ENCODE measurements at regions not wholly inside any gene's neighbourhood (a gene's known extent, or its start where the extent isn't known, plus 50 kb on each side); places are given as distances from the start of the nearest gene placed in this dataset.
"Not testable (repeated sequence)": the region's sequence is repeated elsewhere in the genome, so short reads cannot be mapped to it uniquely, and the experiment has no call there.

GRCh38 chr10:42177793-42178689 is 460.3 kb downstream of the ZNF33B start:
- peak in 1 of 2 experiments; percentile 0 for DNase-seq

- no peak for DNase-seq
These were observed 461.1 kb downstream of the ZNF33B start for GRCh38 chr10:42177077-42177792.

- DNase-seq, result no peak
These were observed 487.8 kb downstream of the ZNF33B start for GRCh38 chr10:42150428-42151061.

- no peak for DNase-seq
These were observed 488.5 kb downstream of the ZNF33B start for GRCh38 chr10:42149722-42150427.

- DNase-seq, result no peak
These were observed 489.2 kb downstream of the ZNF33B start for GRCh38 chr10:42149027-42149700.

- not testable (repeated sequence) for DNase-seq
These were observed 492.2 kb downstream of the ZNF33B start for GRCh38 chr10:42146165-42146564.

- not testable (repeated sequence) for DNase-seq
These were observed 500.3 kb downstream of the ZNF33B start for GRCh38 chr10:42138023-42138422.

GRCh38 chr10:42113158-42113450 is 525.3 kb downstream of the ZNF33B start:
- DNase-seq, result no peak

GRCh38 chr10:42112331-42113157 is 525.8 kb downstream of the ZNF33B start:
- DNase-seq, result no peak

- no peak for DNase-seq
These were observed 526.6 kb downstream of the ZNF33B start for GRCh38 chr10:42111661-42112330.

- DNase-seq, result no peak
These were observed 527.3 kb downstream of the ZNF33B start for GRCh38 chr10:42111076-42111475.

Data from AML-193 (cell line).